Fibroblast of skin of right quadriceps (primary cell): ENCODE measurements at regions not wholly inside any gene's neighbourhood (a gene's known extent, or its start where the extent isn't known, plus 50 kb on each side); places are given as distances from the start of the nearest gene placed in this dataset.
"Not testable (repeated sequence)": the region's sequence is repeated elsewhere in the genome, so short reads cannot be mapped to it uniquely, and the experiment has no call there.

Experiments used
- DNase-seq: peaks from one replicate; pipeline ENCODE4 v3.0.0-alpha.2; 2013

- DNase-seq: no peak
Measured at GRCh38 chr2:16111838-16112210, 171.5 kb downstream of the MYCN start.

- DNase-seq: no peak
Measured at GRCh38 chr2:16109821-16110310, 169.5 kb downstream of the MYCN start.

- DNase-seq: no peak
Measured at GRCh38 chr2:16109368-16109820, 169.0 kb downstream of the MYCN start.

GRCh38 chr2:16107246-16107645 is 166.9 kb downstream of the MYCN start:
- no peak for DNase-seq

GRCh38 chr2:16106619-16107018 is 166.3 kb downstream of the MYCN start:
- DNase-seq: no peak

- no peak for DNase-seq
Measured at GRCh38 chr2:16105669-16106281, 165.4 kb downstream of the MYCN start.

- DNase-seq: no peak
Measured at GRCh38 chr2:16104949-16105668, 164.8 kb downstream of the MYCN start.

- no peak for DNase-seq
Measured at GRCh38 chr2:16104315-16104948, 164.1 kb downstream of the MYCN start.

GRCh38 chr2:16103614-16104314 is 163.4 kb downstream of the MYCN start:
- no peak for DNase-seq

- no peak for DNase-seq
Measured at GRCh38 chr2:16102976-16103380, 162.6 kb downstream of the MYCN start.

GRCh38 chr2:16102358-16102975 is 162.1 kb downstream of the MYCN start:
- no peak for DNase-seq

GRCh38 chr2:16101196-16101595 is 160.8 kb downstream of the MYCN start:
- DNase-seq: no peak

GRCh38 chr2:16100006-16100405 is 159.7 kb downstream of the MYCN start:
- no peak for DNase-seq

GRCh38 chr2:16099326-16099725 is 159.0 kb downstream of the MYCN start:
- no peak for DNase-seq

GRCh38 chr2:16096962-16097361 is 156.6 kb downstream of the MYCN start:
- DNase-seq: no peak

- DNase-seq: not testable (repeated sequence)
Measured at GRCh38 chr2:16095483-16095882, 155.1 kb downstream of the MYCN start.

- no peak for DNase-seq
Measured at GRCh38 chr2:16094811-16095210, 154.5 kb downstream of the MYCN start.

GRCh38 chr2:16093639-16094529 is 153.5 kb downstream of the MYCN start:
- DNase-seq: no peak

GRCh38 chr2:16092861-16093638 is 152.7 kb downstream of the MYCN start:
- no peak for DNase-seq

GRCh38 chr2:16091576-16092282 is 151.4 kb downstream of the MYCN start:
- no peak for DNase-seq
